NCI-H2196 (cell line): ENCODE measurements at regions not wholly inside any gene's neighbourhood (a gene's known extent, or its start where the extent isn't known, plus 50 kb on each side); places are given as distances from the start of the nearest gene placed in this dataset.

Source experiments
- DNase-seq: peaks from one replicate; lab custom pipeline; 2025; ENCODE audit not compliant: unreplicated experiment; lab: John Stamatoyannopoulos, UW

DNA sequence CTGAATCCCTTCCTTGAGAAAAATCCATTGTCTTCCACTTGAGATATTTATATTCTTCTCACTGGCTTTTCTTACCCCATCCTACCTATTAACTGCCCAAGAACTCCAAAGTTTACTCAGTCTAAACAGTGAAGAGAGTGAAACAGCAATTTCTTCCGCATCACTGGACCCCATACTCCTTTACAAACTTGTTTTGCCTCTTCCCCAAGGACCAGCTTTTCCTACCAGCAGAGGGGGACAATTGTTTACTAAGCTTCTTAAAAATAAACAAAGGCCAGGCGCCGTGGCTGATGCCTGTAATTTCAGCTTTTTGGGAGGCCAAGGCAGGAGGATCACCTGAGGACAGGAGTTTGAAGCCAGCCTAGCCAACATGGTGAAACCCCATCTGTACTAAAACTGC, 52.0 kb downstream of the LRATD1 start:
- no peak for DNase-seq

DNA sequence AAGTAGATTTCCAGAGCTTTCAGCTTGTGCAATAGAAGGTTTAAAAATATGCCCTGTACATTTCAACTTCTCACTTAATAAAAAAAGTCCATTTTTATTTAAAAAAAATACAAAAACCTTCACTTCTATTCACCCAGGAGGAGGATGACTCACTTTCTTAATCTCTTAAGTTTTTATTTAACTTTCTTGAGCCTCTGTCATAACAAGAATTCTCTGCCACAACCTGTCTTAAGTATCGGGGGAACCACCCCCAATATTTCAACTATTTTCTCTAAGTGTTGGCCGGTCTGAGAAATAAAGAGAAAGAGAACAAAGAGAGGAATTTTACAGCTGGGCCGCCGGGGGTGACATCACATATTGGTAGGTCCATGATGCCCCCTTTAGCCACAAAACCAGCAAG, 58.4 kb downstream of the LRATD1 start:
- no peak for DNase-seq

DNA sequence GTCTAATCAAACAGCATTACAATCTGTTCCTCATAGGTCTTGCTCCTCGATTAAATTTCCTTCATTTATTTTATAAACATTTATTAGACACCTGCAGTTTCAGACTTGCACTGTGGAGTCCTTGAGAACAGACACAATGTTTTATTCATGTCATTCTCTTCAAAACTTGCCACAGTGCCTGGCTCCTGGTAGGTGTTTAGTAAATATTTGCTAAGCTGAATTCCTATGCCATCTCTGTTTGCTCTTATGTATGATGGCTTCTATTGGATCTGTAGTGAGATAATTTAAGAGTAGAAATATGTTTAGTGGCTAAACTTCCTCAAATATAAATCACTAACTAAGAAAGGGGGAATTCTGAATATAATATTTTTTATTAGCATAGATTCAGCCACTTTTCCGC, 61.4 kb downstream of the LRATD1 start:
- DNase-seq = no peak

DNA sequence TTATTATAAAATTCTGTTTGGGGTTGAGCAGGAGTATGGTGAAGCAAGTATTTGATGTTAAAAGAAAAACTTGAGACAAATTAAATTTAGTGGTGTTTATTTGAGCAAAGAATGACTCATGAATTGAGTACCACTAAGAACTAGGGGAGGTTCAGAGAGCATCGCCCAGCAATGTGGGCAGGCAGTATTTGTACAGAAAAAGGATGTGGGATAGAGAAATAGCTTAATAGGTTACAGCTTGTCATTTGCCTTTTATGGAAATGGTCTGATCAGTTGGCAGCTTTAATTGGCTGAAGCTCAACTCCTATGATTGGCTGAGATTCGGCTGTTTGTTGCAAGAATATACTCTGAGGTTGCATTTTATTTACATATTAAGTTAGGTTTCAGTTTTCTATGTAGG, 68.2 kb downstream of the LRATD1 start:
- DNase-seq = no peak

DNA sequence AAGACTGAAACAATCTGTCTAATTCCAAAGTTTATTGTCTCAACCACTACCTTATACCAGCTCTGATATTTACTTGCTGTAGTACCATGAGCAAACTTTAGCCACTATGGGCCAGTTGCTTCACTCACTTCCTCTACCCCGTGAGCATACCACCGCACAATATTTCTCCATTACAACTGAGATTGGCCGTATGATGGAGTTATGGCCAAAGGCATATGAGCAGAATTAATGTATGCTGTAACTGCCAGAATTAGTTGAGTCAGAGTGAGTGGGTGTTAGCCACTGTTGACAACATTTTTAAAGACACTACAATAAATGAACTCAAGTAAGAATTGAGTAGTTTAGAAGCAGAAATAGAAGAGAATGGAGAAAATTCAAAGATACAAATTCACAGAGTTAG, 69.7 kb downstream of the LRATD1 start:
- DNase-seq = no peak

DNA sequence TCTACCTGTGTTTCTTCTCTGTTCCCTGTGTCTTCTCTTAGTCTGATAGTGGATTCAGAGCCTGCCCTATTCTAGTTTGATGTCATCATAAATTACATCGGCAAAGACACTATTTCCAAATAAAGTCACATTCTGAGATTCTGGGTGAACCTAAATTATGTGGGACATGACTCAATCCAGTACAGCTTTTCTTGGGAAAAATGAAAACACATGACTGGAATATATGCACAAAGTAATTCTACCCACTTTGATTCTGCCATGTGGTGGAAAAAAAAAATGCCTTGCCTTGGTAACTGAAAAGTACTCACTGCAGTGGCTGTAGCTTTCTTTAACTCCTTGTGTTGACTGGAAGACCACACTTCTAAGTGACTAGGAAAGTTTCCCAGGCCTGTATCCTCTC, 73.7 kb downstream of the LRATD1 start:
- no peak for DNase-seq

DNA sequence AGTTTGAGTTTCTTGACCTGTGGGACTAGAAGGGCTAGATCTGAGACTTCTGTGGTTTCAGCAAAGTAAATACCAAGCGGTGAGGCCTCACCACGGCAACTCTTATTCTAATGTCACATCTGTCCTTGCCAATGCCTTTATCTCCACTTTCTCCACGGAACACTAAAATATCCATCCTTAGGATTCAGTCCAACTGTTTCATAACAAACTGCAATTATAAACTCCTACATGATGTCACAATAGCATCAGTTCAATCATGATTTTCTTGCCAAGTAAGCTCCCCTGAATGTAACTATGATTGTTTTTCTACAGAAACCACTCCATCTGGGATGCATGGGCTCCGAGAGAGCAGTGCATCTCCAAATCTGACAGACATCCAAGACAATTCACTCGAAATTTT, 79.6 kb downstream of the LRATD1 start:
- DNase-seq = no peak

DNA sequence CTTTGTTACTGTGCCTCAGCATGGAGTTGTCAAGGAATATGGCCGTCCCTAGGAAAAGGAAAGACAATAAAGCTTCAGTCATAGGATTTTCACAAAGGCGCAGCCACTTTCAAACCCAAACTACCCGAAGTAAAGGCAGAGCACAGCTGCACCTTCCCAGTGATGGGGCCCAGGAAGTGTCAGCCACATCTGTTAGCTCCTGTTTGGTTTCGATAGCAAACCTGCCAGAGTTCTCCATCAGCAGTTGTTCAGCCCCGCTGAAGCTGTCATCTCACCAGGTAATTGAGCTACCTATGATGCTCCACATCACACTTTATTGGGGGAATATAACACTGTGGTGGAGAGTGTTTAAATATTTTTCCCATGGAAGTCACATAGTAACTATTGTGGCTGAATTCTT, 80.7 kb downstream of the LRATD1 start:
- no peak for DNase-seq

DNA sequence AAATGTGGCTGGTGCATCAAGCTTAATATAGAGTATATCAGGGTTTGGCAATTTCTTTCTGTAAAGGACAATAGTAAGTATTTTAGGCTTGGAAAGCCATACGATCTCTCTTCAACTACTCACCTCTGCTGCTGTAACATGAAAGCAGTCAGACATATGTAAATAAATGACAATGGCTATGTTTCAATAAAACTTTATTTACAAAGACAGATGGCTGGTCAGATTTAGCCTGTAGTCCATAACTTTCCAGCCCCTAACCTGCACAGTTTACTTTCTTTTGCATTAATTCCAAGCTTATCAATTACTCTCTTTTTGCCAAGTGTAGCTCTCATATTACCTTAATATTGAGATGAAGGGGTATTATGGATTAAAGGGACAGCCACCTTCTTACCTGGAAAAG, 83.1 kb downstream of the LRATD1 start:
- DNase-seq = no peak

DNA sequence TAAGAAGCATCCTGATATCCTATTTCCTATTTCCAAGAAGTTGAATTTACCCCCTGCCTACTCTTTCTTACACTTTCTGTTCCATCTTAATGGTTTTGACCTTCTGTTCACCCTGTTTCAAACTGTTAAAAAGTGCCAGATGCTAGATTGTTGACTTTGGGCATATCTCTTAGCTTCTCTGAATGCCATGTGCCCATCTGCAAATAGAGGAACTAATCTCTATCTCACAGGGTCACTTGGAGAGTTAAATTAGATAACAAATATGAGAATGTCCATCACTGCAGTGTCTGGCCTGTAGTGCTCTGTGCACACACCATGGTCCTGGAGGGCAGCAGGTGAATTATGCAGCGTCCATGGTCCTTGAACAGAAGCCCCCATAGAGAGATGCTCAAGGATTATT, 83.8 kb downstream of the LRATD1 start:
- DNase-seq = no peak

DNA sequence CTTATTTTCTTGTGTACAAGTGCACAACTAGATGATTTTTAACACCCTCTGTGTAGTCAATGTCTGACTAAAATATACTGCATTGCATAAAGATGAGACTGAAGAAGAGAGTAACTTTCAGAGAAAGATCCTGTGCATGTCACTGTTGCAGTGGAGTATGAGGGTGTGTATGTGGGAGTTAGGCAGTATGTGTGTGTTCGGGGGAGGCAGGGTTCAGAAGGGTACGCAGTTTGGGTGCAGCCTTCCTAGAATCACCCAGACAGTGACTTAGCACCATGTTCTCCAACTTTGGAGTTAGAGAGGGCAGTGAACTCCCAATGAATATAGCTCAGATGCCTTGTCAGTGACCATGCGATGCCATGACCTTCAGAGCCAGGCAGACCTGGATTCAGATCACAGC, 84.6 kb downstream of the LRATD1 start:
- DNase-seq = no peak

DNA sequence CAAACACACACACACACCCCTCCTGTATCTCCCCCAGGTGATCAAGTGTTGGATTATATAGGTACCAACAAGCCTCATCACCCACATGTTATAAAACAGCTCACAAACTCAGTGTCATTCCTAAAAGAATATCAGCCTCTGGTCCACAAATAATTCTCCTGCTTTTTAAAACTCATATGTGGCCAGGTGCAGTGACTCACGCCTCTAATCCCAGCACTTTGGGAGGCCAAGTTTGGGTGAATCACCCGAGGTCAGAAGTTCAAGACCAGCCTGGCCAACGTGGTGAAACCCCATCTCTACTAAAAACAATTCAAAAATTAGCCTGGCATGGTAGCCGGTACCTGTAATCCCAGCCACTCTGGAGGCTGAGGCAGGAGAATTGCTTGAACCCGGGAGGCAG, 87.8 kb downstream of the LRATD1 start:
- DNase-seq = no peak

DNA sequence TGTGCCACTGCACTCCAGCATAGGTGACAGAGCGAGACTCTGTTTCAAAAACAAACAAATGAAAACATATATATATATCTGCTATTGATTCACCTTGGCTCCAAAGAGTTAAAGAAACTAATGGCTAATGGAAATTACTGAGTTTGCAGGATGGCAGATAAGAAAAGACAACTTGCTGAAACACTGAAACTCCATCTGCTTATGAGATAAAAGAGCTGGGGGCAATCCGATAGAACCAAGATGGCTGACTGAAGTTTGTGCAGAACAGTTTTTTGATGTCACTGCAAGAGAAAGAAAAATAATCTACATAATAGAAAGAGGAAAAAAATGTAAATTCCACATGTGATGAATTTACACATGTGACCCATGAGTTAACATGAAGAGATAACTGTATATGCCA, 88.2 kb downstream of the LRATD1 start:
- no peak for DNase-seq

DNA sequence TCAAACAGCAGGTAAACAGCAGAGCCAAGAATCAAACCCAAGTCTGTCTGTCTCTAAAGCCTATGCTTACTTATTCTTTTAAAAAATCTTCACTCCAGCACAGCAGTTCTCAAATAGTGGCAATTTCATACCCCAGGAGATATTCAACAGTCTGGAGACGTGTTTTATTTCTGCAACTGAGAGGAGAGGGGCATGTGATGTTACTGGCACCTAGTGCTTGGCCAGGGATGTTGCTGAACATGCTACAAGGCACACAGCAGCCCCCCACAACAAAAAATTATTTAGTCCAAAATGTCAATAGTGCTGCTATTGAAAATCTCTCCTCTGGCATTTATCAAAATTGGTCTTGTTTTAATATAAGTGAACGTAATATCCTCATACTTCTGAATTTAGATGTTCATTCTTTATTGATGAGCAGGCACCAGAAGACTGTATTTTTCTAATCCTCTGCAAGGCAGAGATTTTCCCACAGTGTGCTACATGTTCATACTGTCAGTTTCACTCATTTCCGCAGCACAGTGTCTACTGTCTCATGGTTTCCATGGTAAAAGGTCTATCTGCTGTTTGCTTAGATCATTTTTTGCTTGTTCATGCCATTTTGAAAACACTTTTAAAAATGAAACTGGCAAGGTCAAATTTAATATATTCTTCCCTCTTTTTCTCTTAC, 90.5 kb downstream of the LRATD1 start:
- DNase-seq = no peak

DNA sequence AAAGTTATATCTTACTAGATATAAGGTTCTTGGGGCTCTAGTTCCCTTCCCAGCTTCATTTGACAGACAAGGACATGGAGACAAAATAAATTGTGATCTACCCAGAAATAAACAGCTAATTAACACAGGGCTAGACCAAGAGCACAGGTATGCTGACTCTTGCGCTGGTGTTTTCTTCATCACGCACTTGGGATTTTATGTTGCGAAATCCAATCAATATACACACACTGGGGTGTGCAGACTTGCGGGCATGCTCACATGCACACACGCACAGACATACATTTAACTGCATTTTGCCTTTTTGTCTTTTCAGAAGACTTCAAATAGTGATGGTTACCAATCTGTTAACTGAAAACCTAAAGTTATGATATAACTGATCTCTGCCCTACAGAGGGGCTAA, 91.2 kb downstream of the LRATD1 start:
- DNase-seq = no peak

DNA sequence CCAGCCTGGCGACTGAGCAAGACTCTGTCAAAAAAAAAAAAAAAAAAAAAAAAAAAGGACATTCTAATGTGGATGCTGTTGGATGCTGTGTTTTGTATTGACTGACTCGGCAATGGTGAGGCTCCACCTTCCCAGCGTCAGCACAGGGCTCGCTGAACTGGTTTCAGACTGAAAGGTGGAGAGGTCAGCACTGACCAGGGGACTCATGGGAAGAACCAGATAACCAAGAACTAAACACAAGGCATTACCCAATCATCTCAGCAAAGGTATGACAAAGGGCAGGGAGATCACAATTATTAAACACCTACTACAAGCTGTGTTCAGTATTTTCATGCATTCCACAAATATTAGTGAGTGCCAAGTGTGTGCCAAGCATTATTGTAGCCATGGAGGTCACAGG, 103.2 kb downstream of the LRATD1 start:
- DNase-seq = no peak

DNA sequence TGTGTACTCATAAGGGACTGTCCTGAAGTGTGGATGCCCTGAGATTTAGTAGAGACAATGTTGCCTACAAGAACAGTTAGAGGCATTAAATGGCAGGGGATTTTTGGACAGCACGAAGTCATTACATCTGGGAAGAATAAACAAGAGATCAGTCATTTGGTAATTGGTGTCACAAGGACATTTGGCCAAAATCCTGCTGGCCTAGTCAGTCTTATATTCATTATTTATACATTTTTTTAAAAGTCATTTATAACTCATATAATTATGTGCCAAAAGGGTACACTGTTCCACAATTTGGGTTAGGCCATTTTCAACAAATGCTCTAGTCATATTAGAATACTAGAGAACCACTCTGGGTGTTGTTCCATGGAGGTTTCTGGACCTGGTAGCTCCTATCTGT, 104.7 kb downstream of the LRATD1 start:
- DNase-seq = no peak

DNA sequence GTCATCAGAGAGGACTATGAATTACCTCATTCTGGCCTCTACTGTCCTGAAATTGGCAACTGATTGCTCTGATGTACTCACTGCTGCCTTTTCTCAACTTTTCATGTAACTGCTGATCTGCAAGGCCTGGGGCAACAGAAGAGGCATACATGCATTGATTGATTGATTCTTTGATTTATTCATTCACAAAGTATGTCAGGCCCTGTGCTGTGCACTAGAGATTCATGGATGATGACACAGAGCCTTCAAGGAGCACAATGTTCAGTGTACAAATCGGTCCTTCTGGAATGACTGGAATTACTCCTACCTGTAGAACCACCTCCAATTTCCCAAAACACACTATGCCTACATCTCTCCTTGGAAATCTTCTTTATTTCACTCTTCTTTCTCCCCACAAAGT, 111.3 kb downstream of the LRATD1 start:
- DNase-seq = no peak

DNA sequence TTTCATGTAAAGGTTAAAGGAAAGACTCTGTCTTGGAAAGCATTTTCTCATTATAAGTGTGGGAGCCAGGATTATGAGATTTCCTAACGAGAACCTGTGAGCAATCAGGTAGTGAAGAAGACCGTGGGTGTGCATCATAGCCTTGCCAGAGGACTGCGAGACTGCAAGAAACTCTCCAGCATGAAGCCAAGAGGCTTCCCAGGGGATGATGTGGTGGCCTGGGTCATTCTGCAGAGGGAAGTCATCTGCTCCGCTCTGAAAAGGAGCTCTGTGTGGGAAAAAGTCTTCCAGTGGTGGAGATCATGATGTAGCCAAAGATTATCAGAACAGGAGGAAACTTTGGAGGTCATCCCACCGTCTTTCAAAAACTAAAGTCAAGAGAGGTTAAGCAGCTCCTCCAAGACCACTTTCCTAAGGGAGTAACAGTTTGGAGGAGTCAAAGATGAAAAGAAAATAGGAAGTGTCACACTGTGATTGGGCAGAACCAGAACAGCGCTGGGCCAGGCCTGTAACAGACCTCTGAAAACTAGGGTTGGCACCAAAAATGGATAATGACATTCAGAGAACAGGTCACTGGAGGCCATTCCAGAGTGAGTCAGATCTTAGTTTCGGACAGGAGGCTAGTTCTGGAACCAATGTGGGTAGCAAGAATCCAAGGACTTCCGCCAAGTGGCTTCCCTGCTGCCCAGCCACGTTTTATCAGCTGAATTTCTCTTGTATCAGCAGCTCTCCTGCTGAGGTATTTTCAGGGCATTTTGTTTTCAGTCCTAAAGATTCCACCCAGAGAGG, 113.0 kb downstream of the LRATD1 start:
- no peak for DNase-seq

DNA sequence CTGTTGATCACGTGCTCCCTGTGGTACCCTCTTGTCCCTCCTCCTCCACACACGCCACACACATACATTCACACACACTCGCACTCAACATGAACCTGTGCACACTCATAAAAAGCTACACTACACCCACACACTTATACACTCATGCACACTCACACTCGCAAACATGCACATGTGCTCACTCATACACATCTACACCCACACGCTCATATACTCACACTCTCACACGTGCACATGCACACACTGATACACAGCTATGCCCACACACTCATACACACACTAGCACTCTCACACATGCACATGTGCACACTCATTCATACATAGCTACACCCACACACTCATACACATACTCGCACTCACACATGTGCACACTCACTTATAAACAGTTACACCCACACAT, 113.6 kb downstream of the LRATD1 start:
- no peak for DNase-seq

DNA sequence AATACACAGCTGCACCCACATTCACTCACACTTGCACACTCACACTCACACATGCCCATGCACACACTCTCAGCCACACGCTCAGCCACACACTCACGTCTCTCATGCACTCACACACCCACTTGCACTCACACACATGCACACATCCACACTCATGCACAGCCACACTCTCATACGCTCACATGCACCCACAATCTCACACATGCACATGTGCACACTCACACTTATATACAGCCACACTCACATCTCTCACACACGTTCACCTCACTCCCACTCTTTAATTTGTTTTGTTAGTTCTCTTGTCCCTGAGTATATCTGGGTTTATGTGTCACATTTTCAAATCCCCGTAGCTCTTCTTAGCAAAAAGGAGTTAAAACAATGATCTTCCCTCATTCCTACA, 114.9 kb downstream of the LRATD1 start:
- DNase-seq = no peak

DNA sequence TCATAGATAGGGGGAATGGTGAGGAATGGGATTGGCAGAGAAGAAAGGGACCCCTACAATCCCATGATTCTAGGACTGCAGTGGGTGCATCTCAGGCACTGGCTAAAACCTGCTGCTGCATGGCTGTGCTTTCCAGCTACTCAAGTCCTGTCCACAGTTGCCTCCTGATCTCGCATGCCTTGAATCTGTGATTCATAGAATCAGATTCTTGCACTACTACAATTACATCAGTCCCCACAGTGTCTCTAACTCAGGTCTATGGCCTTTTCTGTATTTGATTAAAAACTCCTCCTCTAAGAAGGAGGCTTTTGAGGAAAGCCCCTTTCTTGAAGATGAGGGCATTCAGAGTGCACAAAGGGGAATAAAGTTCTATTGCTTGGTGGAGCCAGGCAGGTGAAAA, 117.4 kb downstream of the LRATD1 start:
- DNase-seq = no peak

DNA sequence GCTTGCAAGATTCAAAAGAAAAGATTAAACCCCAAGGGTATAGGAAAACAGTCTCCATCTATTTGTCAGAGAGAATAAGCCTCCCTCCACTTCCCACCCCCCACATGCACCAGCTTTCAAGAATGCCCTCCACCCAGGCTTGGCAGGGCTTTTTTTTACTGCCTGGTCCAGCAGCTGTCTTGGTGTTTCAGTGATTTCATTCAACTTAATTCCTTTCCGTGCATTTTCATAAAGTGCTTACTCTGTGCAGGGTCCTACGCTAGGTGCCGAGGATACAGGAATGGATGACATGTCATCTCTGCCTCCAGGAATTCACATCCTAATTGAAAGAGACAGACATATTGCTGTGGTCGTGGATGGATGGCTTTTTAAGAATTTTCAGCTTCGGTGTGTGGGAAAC, 117.9 kb downstream of the LRATD1 start:
- DNase-seq = no peak
